HCT116 (cell line): ENCODE measurements at regions not wholly inside any gene's neighbourhood (a gene's known extent, or its start where the extent isn't known, plus 50 kb on each side); places are given as distances from the start of the nearest gene placed in this dataset.

Source experiments
- ATAC-seq: fragments of 200-7000 bp; cut with Tn5 transposase; 2 replicates; pipeline ENCODE4 v1.9.1; 2020; ENCODE audit warnings: mild to moderate bottlenecking, moderate library complexity
- BruUV-seq: library from RNA; stranded (reverse); fragments of 400-500 nt; replicated peaks from 2 replicates; lab custom pipeline; 2021; lab: Mats Ljungman, UMichigan
- CTCF ChIA-PET: fragments of 300-600 bp; sonication (Branson Sonifier 250); formaldehyde crosslinking; loops from one replicate; lab custom pipeline; 2021; ENCODE audit warnings: antibody characterized with exemption; lab: Charles Lee
- POLR2A ChIA-PET: fragments of 300-600, 350-600 bp; sonication (Branson Sonifier 250); formaldehyde crosslinking; loops from one replicate; lab custom pipeline; 2021; ENCODE audit warnings: antibody characterized with exemption; lab: Charles Lee
- RAD21 ChIA-PET, 2 experiments: fragments of 300-600 bp; sonication (Branson Sonifier 250); formaldehyde crosslinking; loops; one replicate each; lab custom pipeline; 2023; ENCODE audit warnings: low total read pairs in 2 of 2; ENCODE audit not compliant: uncharacterized antibody in 2 of 2, unreplicated experiment in 2 of 2, low non-redundant PET in 1 of 2; lab: Charles Lee
- DNase-seq: peaks from one replicate; pipeline ENCODE4 v3.0.0-alpha.2; 2010; ENCODE audit warnings: low read depth, low spot score
- H2AFZ ChIP-seq: fragments of 200-600 bp; shearing (Covaris generic), sonication (generic); 2 replicates; pipeline ENCODE4 v1.6.1; 2017; ENCODE audit warnings: low read depth, mixed run types, mixed read lengths, antibody characterized with exemption, low read length; ENCODE audit not compliant: poor library complexity, severe bottlenecking
- H3K27ac ChIP-seq: 2 replicates; pipeline ENCODE4 v1.5.1; 2012; ENCODE audit warnings: low read depth, low read length
- H3K27me3 ChIP-seq: fragments of 200-600 bp; sonication (generic); 2 replicates; pipeline ENCODE4 v1.6.1; 2016; ENCODE audit warnings: mixed run types, low read length, mixed read lengths; ENCODE audit not compliant: insufficient read depth
- H3K36me3 ChIP-seq, 2 experiments: fragments of 200-500 bp in 1 of 2; fragments of 200-600 bp in 1 of 2; sonication (Bioruptor generic) in 1 of 2; sonication (generic) in 1 of 2; 2 replicates each; pipeline versions ENCODE4 v1.5.1 to v1.6.1; 2014 to 2016; ENCODE audit warnings: low read length in 2 of 2, inconsistent platforms in 1 of 2, mixed read lengths in 1 of 2, mixed run types in 1 of 2; ENCODE audit not compliant: insufficient read depth in 2 of 2, control insufficient read depth in 1 of 2
- H3K4me1 ChIP-seq, 2 experiments: fragments of 200-600 bp in 1 of 2; sonication (generic) in 1 of 2; 2 replicates each; pipeline versions ENCODE4 v1.5.1 to v1.6.1; 2012 to 2017; ENCODE audit warnings: low read length in 2 of 2, inconsistent platforms in 1 of 2, mild to moderate bottlenecking in 1 of 2, mixed read lengths in 1 of 2, mixed run types in 1 of 2, moderate library complexity in 1 of 2; ENCODE audit not compliant: insufficient read depth in 2 of 2, control insufficient read depth in 1 of 2
- H3K4me2 ChIP-seq: fragments of 200-600 bp; sonication (generic); 2 replicates; pipeline ENCODE4 v1.6.1; 2017; ENCODE audit warnings: mixed run types, low read length, mixed read lengths
- H3K4me3 ChIP-seq, 2 experiments: fragments of 200-600 bp in 1 of 2; sonication (generic) in 1 of 2; replicated peaks in 1 of 2; 2 replicates each; pipeline ENCODE4 v1.5.1; 2011 to 2016; ENCODE audit warnings: low read length in 2 of 2, control low read depth in 1 of 2, low read depth in 1 of 2, mild to moderate bottlenecking in 1 of 2, mixed read lengths in 1 of 2, mixed run types in 1 of 2
- H3K79me2 ChIP-seq: fragments of 200-600 bp; sonication (generic); 2 replicates; pipeline ENCODE4 v1.6.1; 2017; ENCODE audit warnings: mild to moderate bottlenecking, mixed run types, low read length, moderate library complexity, mixed read lengths; ENCODE audit not compliant: insufficient read depth
- H3K9ac ChIP-seq: fragments of 200-600 bp; sonication (generic); 2 replicates; pipeline ENCODE4 v1.6.1; 2016; ENCODE audit warnings: low read length, mixed read lengths
- H3K9me2 ChIP-seq: fragments of 200-600 bp; sonication (generic), shearing (Covaris generic); 2 replicates; pipeline ENCODE4 v1.6.1; 2017; ENCODE audit warnings: mixed run types, mild to moderate bottlenecking, moderate library complexity; ENCODE audit not compliant: insufficient read depth
- H3K9me3 ChIP-seq, 2 experiments: fragments of 200-500 bp in 1 of 2; fragments of 200-600 bp in 1 of 2; sonication (Bioruptor generic) in 1 of 2; sonication (generic) in 1 of 2; 2 replicates each; pipeline ENCODE4 v1.6.1; 2014 to 2017; ENCODE audit warnings: low read length in 2 of 2, mixed read lengths in 2 of 2, inconsistent platforms in 1 of 2, low read depth in 1 of 2, mild to moderate bottlenecking in 1 of 2, mixed run types in 1 of 2, moderate library complexity in 1 of 2; ENCODE audit not compliant: control insufficient read depth in 1 of 2, insufficient read depth in 1 of 2
- H4K20me1 ChIP-seq: fragments of 200-600 bp; sonication (generic), shearing (Covaris generic); 2 replicates; pipeline ENCODE4 v1.6.1; 2017; ENCODE audit warnings: mixed run types, mild to moderate bottlenecking, moderate library complexity; ENCODE audit not compliant: insufficient read depth
- CBX3 ChIP-seq: IDR thresholded peaks from 2 replicates; pipeline ENCODE4 v1.6.1; 2012; ENCODE audit warnings: low read depth
- CEBPB ChIP-seq: IDR thresholded peaks from 2 replicates; pipeline ENCODE4 v1.6.1; 2012; ENCODE audit warnings: low read depth
- EGR1 ChIP-seq: IDR thresholded peaks from 2 replicates; pipeline ENCODE4 v1.6.1; 2012; ENCODE audit warnings: low read depth
- ELF1 ChIP-seq: IDR thresholded peaks from 2 replicates; pipeline ENCODE4 v1.6.1; 2012; ENCODE audit warnings: low read depth, borderline replicate concordance
- EZH2phosphoT487 ChIP-seq: fragments of 200-600 bp; IDR thresholded peaks from 2 replicates; pipeline ENCODE4 v1.6.1; 2018; ENCODE audit warnings: antibody characterized with exemption, borderline replicate concordance
- FOSL1 ChIP-seq: IDR thresholded peaks from 2 replicates; pipeline ENCODE4 v1.6.1; 2012; ENCODE audit warnings: low read depth
- JUND ChIP-seq: IDR thresholded peaks from 2 replicates; pipeline ENCODE4 v1.6.1; 2012
- POLR2A ChIP-seq: IDR thresholded peaks from 2 replicates; pipeline ENCODE4 v1.7.0; 2011; ENCODE audit warnings: borderline replicate concordance; ENCODE audit not compliant: insufficient read depth, insufficient read length; ENCODE audit errors: extremely low read depth
- POLR2AphosphoS5 ChIP-seq: IDR thresholded peaks from 2 replicates; pipeline ENCODE4 v1.6.1; 2011; ENCODE audit warnings: mild to moderate bottlenecking, low read depth, low read length, moderate library complexity
- RAD21 ChIP-seq: IDR thresholded peaks from 2 replicates; pipeline ENCODE4 v1.6.1; 2012; ENCODE audit warnings: low read depth, mild to moderate bottlenecking
- SIN3A ChIP-seq: IDR thresholded peaks from 2 replicates; pipeline ENCODE4 v1.6.1; 2012; ENCODE audit warnings: low read depth
- SP1 ChIP-seq: IDR thresholded peaks from 2 replicates; pipeline ENCODE4 v1.6.1; 2012; ENCODE audit warnings: low read depth
- SRF ChIP-seq: IDR thresholded peaks from 2 replicates; pipeline ENCODE4 v1.6.1; 2012; ENCODE audit warnings: low read depth
- TCF7L2 ChIP-seq: IDR thresholded peaks from 2 replicates; pipeline ENCODE4 v1.7.0; 2011; ENCODE audit warnings: borderline replicate concordance, inconsistent platforms; ENCODE audit not compliant: insufficient read depth, insufficient read length; ENCODE audit errors: extremely low read depth
- YY1 ChIP-seq: IDR thresholded peaks from 2 replicates; pipeline ENCODE4 v1.6.1; 2011; ENCODE audit warnings: low read length, low read depth, moderate library complexity, mild to moderate bottlenecking; ENCODE audit not compliant: insufficient replicate concordance; ENCODE audit errors: extremely low read depth
- ZFX ChIP-seq: fragments of 450-650 bp; IDR thresholded peaks from 2 replicates; pipeline ENCODE4 v1.6.1; 2017
- intact Hi-C: fragments of 100-400 bp; cut with micrococcal nuclease; formaldehyde crosslinking; loops from 2 replicates; pipeline ENCODE4 v1.10.0; 2022
- TF ChIP-seq, protein P1 (sequence below), 3 experiments: fragments of 200-600 bp in 1 of 3; sonication (generic) in 1 of 3; IDR thresholded peaks in 2 of 3; conservative IDR thresholded peaks in 1 of 3; 2 replicates each; pipeline ENCODE4 v1.5.1; 2012 to 2017; ENCODE audit warnings: low read depth in 2 of 3, low read length in 2 of 3, antibody characterized with exemption in 1 of 3, borderline replicate concordance in 1 of 3, control low read depth in 1 of 3, mild to moderate bottlenecking in 1 of 3, mixed read lengths in 1 of 3, mixed run types in 1 of 3, moderate library complexity in 1 of 3; ENCODE audit not compliant: insufficient read depth in 1 of 3
- TF ChIP-seq, protein P2 (sequence below): IDR thresholded peaks from 2 replicates; pipeline ENCODE4 v1.6.1; 2011; ENCODE audit warnings: mild to moderate bottlenecking, low read length, moderate library complexity; ENCODE audit not compliant: insufficient replicate concordance; ENCODE audit errors: extremely low read depth
- TF ChIP-seq, protein P3 (sequence below): IDR thresholded peaks from 2 replicates; pipeline ENCODE4 v1.6.1; 2012
- TF ChIP-seq, protein P4 (sequence below): IDR thresholded peaks from 2 replicates; pipeline ENCODE4 v1.6.1; 2012; ENCODE audit warnings: low read depth

DNA sequence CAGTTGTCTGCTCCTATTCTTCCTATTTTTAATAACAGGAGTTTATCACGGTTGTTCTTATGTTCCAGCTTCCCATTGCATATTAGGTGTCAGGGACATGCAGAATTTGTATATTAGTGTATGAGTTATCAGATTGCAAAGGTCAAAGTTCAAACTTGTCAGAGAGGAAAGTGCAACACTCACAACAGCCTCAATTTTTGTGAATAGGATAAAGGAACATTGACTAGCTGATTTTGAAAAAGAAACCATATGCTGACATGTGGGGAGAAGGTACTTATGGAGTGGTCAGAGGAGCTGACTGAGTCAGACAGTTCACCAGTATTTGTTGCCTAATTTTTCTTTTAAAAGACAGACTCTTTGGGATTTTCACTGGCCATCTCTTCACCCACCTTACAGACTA, 222.1 kb downstream of the C12orf50 start:
- intact Hi-C loops: no loop called here
- no peaks in the 10 kb centered on the region for H4K20me1 ChIP-seq
- no peaks in the 10 kb centered on the region for H3K9me2 ChIP-seq
- TF ChIP-seq EGR1 (no peak), ZFX (no peak), TCF7L2 (no peak), SIN3A (no peak), ELF1 (no peak), POLR2A (no peak), YY1 (no peak), POLR2AphosphoS5 (no peak), SRF (no peak), CBX3 (no peak), SP1 (no peak), FOSL1 (no peak), EZH2phosphoT487 (no peak), RAD21 (no peak), JUND (no peak), CEBPB (no peak)
- TF ChIP-seq, protein P1, sequence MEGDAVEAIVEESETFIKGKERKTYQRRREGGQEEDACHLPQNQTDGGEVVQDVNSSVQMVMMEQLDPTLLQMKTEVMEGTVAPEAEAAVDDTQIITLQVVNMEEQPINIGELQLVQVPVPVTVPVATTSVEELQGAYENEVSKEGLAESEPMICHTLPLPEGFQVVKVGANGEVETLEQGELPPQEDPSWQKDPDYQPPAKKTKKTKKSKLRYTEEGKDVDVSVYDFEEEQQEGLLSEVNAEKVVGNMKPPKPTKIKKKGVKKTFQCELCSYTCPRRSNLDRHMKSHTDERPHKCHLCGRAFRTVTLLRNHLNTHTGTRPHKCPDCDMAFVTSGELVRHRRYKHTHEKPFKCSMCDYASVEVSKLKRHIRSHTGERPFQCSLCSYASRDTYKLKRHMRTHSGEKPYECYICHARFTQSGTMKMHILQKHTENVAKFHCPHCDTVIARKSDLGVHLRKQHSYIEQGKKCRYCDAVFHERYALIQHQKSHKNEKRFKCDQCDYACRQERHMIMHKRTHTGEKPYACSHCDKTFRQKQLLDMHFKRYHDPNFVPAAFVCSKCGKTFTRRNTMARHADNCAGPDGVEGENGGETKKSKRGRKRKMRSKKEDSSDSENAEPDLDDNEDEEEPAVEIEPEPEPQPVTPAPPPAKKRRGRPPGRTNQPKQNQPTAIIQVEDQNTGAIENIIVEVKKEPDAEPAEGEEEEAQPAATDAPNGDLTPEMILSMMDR (IDR thresholded peaks at IDR 0.05 in 2 of 3, conservative IDR thresholded peaks at IDR 0.05 in 1 of 3; ENCODE audit: borderline replicate concordance in 1 of 3, insufficient read depth in 1 of 3, low read depth in 2 of 3, low read length in 2 of 3): no peak
- TF ChIP-seq, protein P2, sequence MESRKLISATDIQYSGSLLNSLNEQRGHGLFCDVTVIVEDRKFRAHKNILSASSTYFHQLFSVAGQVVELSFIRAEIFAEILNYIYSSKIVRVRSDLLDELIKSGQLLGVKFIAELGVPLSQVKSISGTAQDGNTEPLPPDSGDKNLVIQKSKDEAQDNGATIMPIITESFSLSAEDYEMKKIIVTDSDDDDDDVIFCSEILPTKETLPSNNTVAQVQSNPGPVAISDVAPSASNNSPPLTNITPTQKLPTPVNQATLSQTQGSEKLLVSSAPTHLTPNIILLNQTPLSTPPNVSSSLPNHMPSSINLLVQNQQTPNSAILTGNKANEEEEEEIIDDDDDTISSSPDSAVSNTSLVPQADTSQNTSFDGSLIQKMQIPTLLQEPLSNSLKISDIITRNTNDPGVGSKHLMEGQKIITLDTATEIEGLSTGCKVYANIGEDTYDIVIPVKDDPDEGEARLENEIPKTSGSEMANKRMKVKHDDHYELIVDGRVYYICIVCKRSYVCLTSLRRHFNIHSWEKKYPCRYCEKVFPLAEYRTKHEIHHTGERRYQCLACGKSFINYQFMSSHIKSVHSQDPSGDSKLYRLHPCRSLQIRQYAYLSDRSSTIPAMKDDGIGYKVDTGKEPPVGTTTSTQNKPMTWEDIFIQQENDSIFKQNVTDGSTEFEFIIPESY: no peak
- TF ChIP-seq, protein P3, sequence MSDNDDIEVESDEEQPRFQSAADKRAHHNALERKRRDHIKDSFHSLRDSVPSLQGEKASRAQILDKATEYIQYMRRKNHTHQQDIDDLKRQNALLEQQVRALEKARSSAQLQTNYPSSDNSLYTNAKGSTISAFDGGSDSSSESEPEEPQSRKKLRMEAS: no peak
- TF ChIP-seq, protein P4, sequence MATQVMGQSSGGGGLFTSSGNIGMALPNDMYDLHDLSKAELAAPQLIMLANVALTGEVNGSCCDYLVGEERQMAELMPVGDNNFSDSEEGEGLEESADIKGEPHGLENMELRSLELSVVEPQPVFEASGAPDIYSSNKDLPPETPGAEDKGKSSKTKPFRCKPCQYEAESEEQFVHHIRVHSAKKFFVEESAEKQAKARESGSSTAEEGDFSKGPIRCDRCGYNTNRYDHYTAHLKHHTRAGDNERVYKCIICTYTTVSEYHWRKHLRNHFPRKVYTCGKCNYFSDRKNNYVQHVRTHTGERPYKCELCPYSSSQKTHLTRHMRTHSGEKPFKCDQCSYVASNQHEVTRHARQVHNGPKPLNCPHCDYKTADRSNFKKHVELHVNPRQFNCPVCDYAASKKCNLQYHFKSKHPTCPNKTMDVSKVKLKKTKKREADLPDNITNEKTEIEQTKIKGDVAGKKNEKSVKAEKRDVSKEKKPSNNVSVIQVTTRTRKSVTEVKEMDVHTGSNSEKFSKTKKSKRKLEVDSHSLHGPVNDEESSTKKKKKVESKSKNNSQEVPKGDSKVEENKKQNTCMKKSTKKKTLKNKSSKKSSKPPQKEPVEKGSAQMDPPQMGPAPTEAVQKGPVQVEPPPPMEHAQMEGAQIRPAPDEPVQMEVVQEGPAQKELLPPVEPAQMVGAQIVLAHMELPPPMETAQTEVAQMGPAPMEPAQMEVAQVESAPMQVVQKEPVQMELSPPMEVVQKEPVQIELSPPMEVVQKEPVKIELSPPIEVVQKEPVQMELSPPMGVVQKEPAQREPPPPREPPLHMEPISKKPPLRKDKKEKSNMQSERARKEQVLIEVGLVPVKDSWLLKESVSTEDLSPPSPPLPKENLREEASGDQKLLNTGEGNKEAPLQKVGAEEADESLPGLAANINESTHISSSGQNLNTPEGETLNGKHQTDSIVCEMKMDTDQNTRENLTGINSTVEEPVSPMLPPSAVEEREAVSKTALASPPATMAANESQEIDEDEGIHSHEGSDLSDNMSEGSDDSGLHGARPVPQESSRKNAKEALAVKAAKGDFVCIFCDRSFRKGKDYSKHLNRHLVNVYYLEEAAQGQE: no peak
- H3K4me1 ChIP-seq: peaks cover 0 to 13% of the 10 kb centered on the region in 2 experiments; a peak in 1 of 4 replicates
- RAD21 ChIA-PET: no interaction called here
- CTCF ChIA-PET: no interaction called here
- DNase-seq (no peak), ATAC-seq (no peak)
- no peak overlapping the region for H3K4me3 ChIP-seq
- peak overlapping the region; percentile 38 for H2AFZ ChIP-seq
- no peaks in the 10 kb centered on the region for H3K79me2 ChIP-seq
- POLR2A ChIA-PET: no interaction called here
- H3K9me3 ChIP-seq: no peaks in the 10 kb centered on the region
- BruUV-seq: no TSS peak
- H3K27me3 ChIP-seq: no peaks in the 10 kb centered on the region
- H3K4me2 ChIP-seq: no peak overlapping the region
- no peak overlapping the region for H3K9ac ChIP-seq
- no peaks in the 10 kb centered on the region for H3K36me3 ChIP-seq
- no peak overlapping the region for H3K27ac ChIP-seq
